ENCODE measurements at regions not wholly inside any gene's neighbourhood (a gene's known extent, or its start where the extent isn't known, plus 50 kb on each side); places are given as distances from the start of the nearest gene placed in this dataset.

GRCh38 chr4:36489798-36490197 lies 208.4 kb downstream of the DTHD1 start:
- no peak for TF ChIP-seq POLR2A (IDR thresholded peaks at IDR 0.05; ENCODE audit: low read length)
- TF ChIP-seq GATA1 (IDR thresholded peaks at IDR 0.05; ENCODE audit: low read depth, low read length): no peak
